Uterus (tissue), 2 donors: ENCODE measurements at regions not wholly inside any gene's neighbourhood (a gene's known extent, or its start where the extent isn't known, plus 50 kb on each side); places are given as distances from the start of the nearest gene placed in this dataset.

Source experiments
- POLR2A ChIP-seq, 2 donors: fragments of 450-650 bp; IDR thresholded peaks; one replicate each; pipeline ENCODE4 v1.6.1; 2016; ENCODE audit warnings: antibody characterized with exemption in 2 of 2, mild to moderate bottlenecking in 1 of 2, moderate library complexity in 1 of 2
- TF ChIP-seq, protein P1 (sequence below), 4 experiments: fragments of 200-600 bp in 2 of 4; fragments of 450-650 bp in 2 of 4; sonication (generic) in 2 of 4; IDR thresholded peaks; one replicate each; pipeline ENCODE4 v1.5.1; 2016 to 2019; ENCODE audit warnings: antibody characterized with exemption in 4 of 4, mild to moderate bottlenecking in 2 of 4, moderate library complexity in 1 of 4

DNA sequence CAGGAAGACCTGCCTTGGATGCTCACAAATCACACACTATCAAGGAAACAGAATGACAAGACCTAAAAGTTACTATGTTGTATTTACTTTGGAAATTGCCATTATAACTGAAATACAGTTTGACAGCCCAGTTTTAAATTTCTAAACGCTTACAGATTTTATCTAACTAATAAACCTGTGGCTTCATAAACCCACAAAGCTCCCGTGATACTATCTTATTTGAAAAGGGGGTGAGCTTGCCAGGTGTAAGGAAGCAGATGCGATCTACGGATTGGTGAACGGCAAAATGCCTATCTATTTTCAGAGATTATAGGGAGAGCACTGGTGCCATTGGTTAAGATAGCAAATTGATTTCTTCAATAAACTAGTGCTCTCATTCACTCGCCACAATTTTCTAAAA is 485.5 kb downstream of the BCAT1 start:
- TF ChIP-seq, protein P1, sequence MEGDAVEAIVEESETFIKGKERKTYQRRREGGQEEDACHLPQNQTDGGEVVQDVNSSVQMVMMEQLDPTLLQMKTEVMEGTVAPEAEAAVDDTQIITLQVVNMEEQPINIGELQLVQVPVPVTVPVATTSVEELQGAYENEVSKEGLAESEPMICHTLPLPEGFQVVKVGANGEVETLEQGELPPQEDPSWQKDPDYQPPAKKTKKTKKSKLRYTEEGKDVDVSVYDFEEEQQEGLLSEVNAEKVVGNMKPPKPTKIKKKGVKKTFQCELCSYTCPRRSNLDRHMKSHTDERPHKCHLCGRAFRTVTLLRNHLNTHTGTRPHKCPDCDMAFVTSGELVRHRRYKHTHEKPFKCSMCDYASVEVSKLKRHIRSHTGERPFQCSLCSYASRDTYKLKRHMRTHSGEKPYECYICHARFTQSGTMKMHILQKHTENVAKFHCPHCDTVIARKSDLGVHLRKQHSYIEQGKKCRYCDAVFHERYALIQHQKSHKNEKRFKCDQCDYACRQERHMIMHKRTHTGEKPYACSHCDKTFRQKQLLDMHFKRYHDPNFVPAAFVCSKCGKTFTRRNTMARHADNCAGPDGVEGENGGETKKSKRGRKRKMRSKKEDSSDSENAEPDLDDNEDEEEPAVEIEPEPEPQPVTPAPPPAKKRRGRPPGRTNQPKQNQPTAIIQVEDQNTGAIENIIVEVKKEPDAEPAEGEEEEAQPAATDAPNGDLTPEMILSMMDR (IDR thresholded peaks at IDR 0.05), result no peak
- TF ChIP-seq POLR2A (IDR thresholded peaks at IDR 0.05), result no peak
